DMS153 (cell line): ENCODE measurements at regions not wholly inside any gene's neighbourhood (a gene's known extent, or its start where the extent isn't known, plus 50 kb on each side); places are given as distances from the start of the nearest gene placed in this dataset.
A peak's percentile ranks its signal among the peaks of the same experiment; 100 is the strongest.

Experiments
- DNase-seq: peaks from one replicate; lab custom pipeline; 2025; lab: John Stamatoyannopoulos, UW

DNA sequence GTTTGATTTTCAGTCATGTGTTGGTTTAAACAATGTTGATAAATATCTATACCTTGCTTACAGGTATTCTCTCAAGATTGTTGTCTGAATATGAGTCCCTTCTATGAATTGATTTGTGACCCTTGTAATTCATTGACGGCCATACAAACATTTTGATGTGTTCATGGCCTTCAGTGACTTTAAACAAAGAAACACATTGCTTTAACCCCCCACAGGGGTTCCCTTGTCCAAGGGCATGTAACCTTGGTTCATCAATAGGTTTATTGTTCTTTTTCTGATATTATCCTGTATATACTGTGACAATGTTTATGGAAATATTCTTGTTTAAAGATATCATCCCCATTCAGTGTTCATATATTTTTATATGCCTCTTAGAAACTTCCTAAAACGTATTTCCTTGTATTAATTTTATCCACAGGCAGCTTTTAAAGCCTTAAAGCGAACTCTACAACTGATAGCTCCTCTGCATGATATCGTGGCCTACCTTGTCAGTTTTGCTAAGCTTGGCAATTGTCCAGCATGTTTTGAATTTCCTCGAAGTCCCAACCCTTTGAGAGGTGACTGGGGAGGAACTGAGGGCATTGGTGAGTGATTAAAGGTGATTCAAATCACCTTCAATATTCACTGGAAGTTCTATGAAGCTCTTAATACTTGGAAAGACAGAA is 87.0 kb downstream of the CD164 start:
- peak; percentile 65 for DNase-seq

GRCh38 chr6:109292983-109293586 is 89.2 kb downstream of the CD164 start:
- no peak for DNase-seq

- no peak for DNase-seq
Observed at GRCh38 chr6:109292420-109292819, 89.8 kb downstream of the CD164 start.

GRCh38 chr6:109291902-109292301 is 90.4 kb downstream of the CD164 start:
- DNase-seq, result no peak

DNA sequence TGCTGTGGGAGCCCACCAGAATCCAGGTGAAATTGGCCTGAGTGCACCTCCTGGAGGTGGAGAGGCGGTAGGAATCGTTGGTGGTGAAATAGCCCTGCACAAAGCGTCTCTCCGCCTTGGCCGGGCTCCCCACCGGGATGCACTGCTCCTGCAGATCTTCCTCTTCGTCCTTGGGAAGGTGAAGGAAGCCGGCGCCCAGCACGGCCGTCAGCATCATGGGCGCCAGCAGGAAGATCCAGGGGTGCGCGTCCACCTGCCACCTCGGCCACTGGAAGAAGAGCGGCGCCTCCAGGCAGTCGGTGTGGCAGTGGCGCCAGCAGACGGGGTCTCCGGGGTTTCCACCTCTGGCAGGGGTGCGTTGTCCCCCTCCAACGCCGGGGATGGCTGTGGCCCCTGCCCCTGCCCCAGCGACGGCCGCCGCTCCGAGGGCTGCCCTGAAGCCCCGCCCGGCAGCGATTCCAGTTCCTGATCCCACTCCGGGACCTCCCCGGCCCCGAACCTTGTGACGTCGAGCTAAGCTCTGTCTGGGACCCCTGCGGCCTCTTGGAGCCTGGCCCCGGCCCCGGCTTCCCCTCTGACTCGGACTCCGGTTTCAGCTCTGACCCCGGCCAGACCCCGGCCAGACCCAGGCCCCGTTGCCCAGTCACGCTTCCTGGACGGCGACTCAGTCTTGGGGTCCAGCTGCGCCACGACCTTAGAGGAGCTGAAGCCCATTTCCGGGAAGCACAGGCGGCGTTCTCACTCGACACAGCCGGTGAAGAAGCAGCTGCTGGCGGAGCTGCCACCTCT is 91.9 kb downstream of the CD164 start:
- DNase-seq, result no peak

DNA sequence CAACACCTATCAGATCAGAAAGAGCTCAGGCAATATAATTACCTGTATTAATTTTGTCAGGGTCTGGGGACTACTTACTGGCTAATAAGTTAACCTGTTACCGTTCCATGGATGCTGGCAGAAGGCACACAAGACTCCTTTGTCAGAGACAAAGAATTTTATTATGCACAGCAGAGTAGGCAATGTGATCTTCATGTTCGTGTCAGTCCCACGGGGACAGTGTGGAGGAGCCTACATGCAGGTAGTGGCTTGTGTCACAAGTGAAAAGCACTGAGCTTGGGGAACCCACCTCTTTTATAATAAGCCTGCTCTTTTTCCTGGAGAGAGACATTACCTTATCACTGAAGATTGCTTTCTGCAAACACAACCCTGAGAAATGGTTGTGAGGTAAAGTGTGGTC is 96.9 kb downstream of the CD164 start:
- no peak for DNase-seq

DNA sequence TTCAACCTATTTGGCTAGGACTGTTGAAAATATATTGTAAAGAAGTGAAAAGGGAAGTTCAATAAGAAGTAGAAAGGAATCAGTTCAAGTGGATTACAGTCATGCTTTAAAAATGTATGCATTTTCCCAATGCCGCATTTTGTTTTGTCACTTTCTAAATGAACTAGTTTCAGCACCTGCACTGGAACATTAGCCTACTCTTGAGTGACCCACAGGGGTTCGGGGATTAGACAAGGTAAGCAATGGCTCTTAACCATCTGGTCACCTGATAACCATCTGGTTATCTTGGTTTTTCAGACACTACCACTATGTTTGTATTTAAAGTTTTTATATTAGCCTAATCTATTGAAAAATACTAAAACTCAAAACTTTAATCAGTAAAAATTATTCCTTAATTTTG is 97.6 kb downstream of the CD164 start:
- DNase-seq, result no peak

- DNase-seq, result no peak
Observed at GRCh38 chr6:109282756-109283155, 99.5 kb downstream of the CD164 start.

DNA sequence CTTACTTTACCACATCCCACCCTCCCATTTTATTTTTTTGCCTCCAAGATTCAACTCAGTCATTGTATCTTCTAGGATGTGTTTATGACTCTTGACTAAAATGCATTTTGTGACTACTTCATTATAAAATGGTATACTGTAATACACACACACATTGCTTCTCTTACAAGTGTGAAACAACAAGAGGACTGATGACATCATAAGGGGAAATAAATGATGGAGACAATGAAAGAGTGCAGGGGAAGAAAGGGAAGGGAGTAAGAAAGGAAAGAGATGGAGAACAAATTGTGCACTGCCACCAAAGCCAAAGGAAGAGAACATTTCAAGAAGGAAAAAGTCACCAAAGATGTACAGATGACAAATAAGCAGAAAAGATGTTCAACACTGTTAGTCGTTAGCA is 102.6 kb downstream of the CD164 start:
- no peak for DNase-seq

DNA sequence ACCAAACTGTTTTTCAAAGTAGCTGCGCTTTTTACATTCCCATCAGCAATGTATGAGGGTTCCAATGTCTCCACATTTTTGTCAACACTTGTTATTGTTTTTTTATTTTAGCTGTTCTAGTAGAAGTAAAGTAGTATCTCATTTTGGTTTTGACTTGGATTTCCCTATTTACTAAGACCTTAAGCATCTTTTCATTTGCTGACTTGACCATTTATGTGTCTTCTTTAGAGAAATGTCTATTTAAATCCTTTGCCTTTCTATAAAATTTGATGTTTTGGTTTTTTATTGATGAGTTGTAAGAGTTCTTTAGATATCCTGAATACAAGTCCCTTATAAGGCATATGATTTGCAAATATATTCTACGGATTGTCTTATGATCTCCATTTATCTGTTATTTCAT is 110.6 kb downstream of the CD164 start:
- DNase-seq, result no peak

GRCh38 chr6:109269953-109270517 is 112.2 kb downstream of the CD164 start:
- DNase-seq, result no peak

GRCh38 chr6:109269057-109269456 is 113.2 kb downstream of the CD164 start:
- no peak for DNase-seq

DNA sequence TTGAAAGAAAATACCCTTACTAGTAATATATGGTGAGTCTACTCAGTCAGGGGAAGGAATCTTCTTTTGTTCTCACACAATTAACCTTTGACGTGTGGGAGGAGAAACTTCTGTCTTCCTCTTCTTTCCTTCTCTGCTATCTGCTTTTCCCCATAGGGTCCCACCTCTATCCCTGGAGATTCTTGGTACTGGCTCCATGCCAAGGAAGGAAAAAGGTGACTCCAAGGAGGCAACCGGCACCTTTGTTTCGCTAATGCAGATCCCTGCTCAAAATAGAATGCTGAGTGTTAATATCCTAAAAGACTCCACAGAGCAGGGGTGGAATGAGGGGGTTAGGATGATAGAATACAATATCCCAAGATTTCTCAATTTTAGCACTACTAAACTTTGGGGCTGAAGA is 116.7 kb downstream of the CD164 start:
- DNase-seq, result no peak

- DNase-seq, result no peak
Observed at GRCh38 chr6:109263873-109264700, 118.2 kb downstream of the CD164 start.

DNA sequence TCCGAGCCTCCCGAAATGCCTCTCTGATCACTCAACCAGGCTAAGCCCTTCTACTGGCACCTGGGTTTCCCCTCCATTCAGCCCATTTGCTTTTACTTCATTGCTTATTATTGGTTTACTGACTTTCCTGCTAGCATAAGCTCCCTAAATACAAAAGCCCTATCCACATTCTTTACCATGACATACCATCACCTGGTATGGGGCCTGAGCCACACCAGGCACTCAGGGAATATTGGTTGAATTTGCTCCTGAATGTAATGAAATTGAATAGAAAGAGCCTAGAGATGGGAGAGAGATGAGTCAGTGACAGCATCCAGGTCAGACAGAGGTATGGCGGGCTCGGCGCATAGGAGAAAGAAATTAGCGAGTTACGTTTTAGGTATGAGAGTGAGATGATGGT is 120.0 kb downstream of the CD164 start:
- no peak for DNase-seq

- DNase-seq, result no peak
Observed at GRCh38 chr6:109261811-109262210, 120.5 kb downstream of the CD164 start.

- no peak for DNase-seq
Observed at GRCh38 chr6:109260701-109261100, 121.6 kb downstream of the CD164 start.

- no peak for DNase-seq
Observed at GRCh38 chr6:109260126-109260525, 122.1 kb downstream of the CD164 start.

- no peak for DNase-seq
Observed at GRCh38 chr6:109258129-109258528, 124.1 kb downstream of the CD164 start.

- no peak for DNase-seq
Observed at GRCh38 chr6:109257494-109257893, 124.8 kb downstream of the CD164 start.

DNA sequence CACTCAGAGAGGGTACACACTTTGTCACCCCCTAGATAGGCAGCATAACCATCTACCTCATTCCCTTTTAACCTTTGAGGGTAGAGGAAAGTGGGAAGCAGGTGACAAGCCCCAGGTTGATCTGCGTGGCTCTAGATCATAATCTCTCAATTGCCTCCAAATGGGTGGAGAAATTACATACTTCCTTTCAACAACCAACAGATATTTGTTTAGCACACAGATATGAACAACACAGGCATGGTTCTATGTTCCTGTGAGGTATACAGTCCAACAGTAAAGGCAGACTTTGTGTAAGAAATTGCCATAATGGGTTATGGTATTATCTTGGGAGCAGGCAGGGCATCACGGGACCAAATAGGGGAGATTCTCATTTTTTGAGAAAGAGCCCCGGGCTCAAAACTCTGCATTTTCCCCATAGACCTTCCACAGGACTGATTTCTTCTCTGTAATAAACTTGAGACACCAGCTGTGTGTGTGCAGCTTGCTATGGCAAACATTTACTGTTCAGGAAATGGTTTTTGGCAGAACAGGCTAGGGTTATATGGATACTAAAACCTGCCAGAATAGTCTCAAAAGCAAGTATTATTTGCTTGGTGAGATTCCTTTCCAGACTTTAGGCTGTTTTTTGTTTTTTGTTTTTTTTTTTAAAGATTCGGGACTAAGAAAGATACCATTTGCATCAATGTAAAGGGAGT is 126.2 kb downstream of the CD164 start:
- peak; percentile 63 for DNase-seq
